ENCODE measurements at regions not wholly inside any gene's neighbourhood (a gene's known extent, or its start where the extent isn't known, plus 50 kb on each side); places are given as distances from the start of the nearest gene placed in this dataset.

- no peak for DNase-seq
Measured at GRCh38 chr21:16870103-16870502, 642.7 kb upstream of the CXADR start.

DNA sequence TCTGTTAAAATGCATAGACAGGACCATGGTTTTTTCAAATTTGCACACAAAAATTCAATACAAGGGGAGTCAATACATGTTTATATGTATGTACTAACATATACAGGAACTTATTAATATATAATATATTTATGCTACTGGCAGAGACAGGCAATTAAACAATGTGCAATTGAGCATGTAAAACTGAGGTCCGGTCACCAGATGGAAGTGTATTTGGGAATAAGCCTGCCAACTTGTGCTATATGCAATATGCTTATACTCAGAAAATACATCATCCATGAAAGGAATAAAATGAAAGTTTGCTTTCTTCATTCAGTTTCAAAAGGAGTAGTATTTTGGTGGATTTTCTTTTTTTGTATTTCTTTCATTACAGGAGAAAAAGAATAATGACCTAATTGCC lies 640.2 kb upstream of the CXADR start:
- no peak for DNase-seq

GRCh38 chr21:16873176-16873575 lies 639.7 kb upstream of the CXADR start:
- no peak for DNase-seq

GRCh38 chr21:16873596-16873995 lies 639.2 kb upstream of the CXADR start:
- DNase-seq, result no peak

- DNase-seq, result no peak
Measured at GRCh38 chr21:16879479-16879878, 633.4 kb upstream of the CXADR start.

DNA sequence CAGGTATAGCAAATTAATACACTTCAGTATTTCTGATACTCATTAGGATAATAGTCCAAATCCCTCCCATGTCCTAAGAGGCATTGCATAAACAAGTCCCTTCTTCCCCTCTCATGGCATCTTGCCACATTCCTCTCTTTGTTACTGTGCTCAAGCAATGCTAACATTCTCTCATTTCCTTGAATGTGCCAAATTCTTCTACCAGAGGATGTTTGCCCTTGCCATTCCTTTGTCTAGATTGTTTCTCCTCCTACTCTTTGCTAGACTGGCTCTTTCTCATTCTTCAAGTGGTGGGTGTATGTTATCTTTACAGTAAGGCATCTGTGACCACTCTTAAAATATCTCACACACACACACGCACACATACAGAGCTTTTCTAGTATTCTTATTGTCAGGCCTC lies 621.0 kb upstream of the CXADR start:
- DNase-seq, result no peak

GRCh38 chr21:16900685-16901084 lies 612.2 kb upstream of the CXADR start:
- DNase-seq, result no peak

- DNase-seq, result no peak
Measured at GRCh38 chr21:16908077-16908476, 604.8 kb upstream of the CXADR start.

DNA sequence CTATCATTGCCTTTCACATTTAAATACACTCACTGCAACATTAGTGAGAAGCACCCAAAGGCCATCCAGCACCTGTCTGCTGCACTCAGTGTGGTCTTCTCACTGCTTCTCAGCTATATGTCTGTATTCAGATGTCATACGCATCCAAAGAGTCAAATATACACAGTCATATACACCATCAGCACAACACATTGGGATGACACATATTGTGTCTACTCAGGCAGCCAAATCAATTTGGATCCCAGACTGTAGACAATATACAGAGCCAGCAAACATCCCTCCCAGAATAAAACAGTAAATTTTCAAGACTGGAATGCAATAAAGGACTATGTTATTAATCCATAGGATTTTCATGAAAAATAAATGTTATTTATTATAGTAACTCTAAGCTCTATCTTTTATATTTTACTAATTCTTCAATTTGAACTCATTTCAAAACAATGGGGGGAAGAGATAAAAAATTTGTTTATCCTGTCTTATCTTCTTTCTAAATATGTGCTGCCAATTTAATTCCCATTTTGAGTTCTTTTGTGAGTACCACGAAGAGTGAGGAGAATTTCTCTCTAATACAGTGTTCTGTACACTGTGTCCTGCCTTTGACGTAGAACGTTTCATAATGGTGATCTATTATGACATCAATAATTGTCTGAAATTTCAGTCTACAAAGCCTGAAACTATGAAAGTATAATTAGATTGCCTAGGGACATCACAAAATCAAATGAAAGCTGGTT lies 602.2 kb upstream of the CXADR start:
- DNase-seq, result no peak

DNA sequence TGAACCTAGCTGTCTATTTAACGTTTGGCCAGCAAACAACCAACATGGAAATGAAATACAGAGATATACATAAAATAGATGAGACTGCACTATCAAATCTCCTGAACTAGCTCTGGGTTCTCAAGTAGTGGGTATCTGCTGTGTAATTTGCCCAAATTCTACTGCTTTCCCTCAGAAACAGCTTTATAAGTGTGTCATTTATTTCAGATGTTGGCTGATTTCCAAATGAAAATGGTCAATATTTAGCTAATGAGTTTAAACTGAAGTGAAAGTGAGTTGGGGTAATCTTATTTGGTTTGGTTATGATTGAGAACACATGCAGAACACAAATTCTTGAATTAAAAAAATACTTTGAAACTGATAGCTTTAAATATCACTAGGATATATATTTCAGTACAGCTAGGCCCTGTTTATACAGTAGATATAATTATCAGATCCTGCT lies 601.7 kb upstream of the CXADR start:
- DNase-seq, result no peak

- no peak for DNase-seq
Measured at GRCh38 chr21:16912075-16912474, 600.8 kb upstream of the CXADR start.

- DNase-seq, result no peak
Measured at GRCh38 chr21:16913010-16913409, 599.8 kb upstream of the CXADR start.

DNA sequence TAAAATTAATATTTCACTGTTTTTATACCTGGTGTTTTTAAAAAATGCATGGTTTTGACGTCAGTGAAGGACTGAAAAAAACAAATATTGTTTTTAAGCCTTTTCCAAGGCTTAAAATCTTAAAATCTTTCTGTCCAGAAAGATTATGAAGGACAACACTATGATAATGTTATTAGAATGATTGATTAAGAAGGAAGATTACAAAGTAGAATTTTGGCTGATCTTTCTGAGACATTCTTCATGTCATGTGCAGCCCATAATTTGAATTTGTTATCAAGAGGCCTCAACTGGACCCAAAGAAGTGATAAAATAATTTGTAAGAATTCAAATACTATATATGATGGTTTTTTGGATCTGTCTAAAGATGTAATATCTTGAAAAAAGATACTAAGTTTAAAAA lies 584.4 kb upstream of the CXADR start:
- DNase-seq, result no peak

DNA sequence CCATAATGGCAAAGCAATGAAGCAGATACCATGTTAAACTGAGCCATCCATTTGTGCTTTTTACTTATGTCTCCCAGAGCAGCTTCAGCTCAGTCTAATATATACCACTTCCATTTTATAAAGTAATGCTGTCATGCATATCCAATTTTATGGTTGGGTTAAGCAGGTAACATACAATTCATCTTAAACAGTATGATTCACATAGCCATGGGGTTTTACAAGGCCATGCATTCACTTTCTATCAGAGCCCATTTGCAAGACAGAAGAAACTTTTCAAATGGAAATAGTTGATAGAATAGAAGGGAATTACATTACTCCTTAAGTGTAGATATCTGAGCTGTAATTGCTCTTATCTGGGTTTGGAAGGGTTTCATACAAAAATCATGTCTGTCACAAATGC lies 580.5 kb upstream of the CXADR start:
- no peak for DNase-seq

- DNase-seq, result no peak
Measured at GRCh38 chr21:16942703-16943102, 570.1 kb upstream of the CXADR start.

- DNase-seq, result no peak
Measured at GRCh38 chr21:16943231-16943630, 569.6 kb upstream of the CXADR start.

DNA sequence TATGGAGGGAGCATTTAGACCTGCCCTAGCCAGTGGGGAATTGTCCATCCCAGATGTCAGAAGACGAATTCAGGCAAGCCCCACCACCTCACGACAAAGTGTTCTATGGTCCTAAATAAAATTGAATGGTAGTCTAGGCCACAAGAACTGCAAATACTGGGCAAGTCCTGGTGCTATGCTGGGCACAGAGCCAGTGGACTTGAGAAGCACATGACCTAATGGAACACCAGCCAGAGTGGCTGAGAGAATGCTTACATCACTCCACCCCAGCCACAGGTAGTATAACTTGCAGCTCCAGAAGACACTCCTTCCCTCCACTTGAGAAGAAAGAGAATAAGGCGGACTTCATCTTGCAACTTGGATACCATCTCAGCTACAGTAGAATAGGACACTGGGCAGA lies 567.3 kb upstream of the CXADR start:
- DNase-seq, result no peak

DNA sequence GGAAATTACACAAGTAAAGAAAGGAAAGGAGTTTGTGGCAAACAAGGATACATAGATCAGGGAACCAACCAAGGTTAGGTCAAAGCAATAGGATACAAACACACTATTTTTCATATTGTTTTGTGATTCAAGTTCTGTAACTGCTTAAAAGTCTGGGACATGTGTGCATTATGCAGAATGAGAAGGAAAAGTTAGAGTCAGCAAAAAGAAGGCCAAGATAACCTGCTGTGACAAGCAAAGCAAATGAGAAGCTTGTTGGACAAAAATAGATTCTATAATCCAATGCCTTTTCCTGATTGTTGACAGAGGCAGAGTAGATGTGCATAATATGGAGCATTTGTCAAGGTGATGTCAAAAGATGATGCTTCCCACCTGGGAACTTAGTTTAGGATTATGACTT lies 556.0 kb upstream of the CXADR start:
- no peak for DNase-seq

DNA sequence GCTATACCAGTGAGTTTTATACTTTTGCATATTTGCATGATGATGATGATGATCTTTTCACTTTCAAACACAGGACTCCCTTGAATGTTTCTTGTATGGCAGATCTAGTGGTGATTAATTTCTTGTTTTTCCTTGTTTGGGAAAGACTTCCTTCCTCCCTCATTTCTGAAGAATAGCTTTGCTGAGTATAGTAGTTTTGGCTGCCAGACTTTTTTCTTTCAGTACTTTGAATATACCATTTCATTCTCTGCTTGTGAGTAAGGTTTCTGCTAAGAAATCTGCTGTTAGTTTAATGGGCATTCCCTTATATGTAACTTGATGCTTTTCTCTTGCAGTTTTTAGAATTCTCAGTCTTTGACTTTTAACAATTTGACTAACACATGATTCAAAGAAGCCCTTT lies 547.4 kb upstream of the CXADR start:
- no peak for DNase-seq

GRCh38 chr21:16968436-16968835 lies 544.4 kb upstream of the CXADR start:
- DNase-seq, result no peak

- no peak for DNase-seq
Measured at GRCh38 chr21:16969636-16970035, 543.2 kb upstream of the CXADR start.

DNA sequence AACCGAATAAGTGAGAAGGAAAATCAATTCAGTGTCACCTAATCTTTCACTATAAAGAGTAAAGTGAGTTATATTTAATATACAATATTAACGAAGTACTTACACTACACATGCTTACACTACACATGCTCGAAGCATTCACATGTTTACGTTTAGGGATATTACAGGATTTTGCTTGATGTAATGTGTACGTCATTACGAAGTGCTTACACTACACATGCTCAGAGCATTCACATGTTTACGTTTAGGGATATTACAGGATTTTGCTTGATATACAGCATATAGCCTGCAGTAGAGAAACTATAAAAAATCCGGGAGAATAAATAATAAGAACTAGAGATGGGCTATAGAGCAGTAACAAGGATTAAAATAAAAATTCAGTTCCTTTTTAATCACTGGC lies 538.8 kb upstream of the CXADR start:
- DNase-seq, result no peak

- no peak for DNase-seq
Measured at GRCh38 chr21:16976193-16976592, 536.6 kb upstream of the CXADR start.

- no peak for DNase-seq
Measured at GRCh38 chr21:16978309-16978895, 534.4 kb upstream of the CXADR start.

GRCh38 chr21:16979574-16979973 lies 533.3 kb upstream of the CXADR start:
- no peak for DNase-seq
